GM23338 (cell line): ENCODE measurements at regions not wholly inside any gene's neighbourhood (a gene's known extent, or its start where the extent isn't known, plus 50 kb on each side); places are given as distances from the start of the nearest gene placed in this dataset.

ENCODE experiments used
- ATAC-seq: fragments of 200-7000 bp; cut with Tn5 transposase; 3 replicates; pipeline ENCODE4 v1.9.1; 2020
- DNase-seq: peaks from one replicate; pipeline ENCODE4 v3.0.0-alpha.2; 2015; ENCODE audit warnings: low spot score
- H2AFZ ChIP-seq: fragments of 200-600 bp; sonication (generic); 2 replicates; pipeline ENCODE4 v1.8.0; 2016; ENCODE audit warnings: antibody characterized with exemption, mild to moderate bottlenecking, moderate library complexity
- H3F3A ChIP-seq: fragments of 200-600 bp; sonication (generic); replicated peaks from 2 replicates; pipeline ENCODE4 v1.8.0; 2017; ENCODE audit warnings: antibody characterized with exemption, mixed run types, low read depth
- H3K27ac ChIP-seq: fragments of 200-600 bp; sonication (generic); 2 replicates; pipeline ENCODE4 v1.6.1; 2016; ENCODE audit warnings: low read depth
- H3K27me3 ChIP-seq: fragments of 200-600 bp; sonication (generic); 2 replicates; pipeline ENCODE4 v1.8.0; 2016; ENCODE audit warnings: mild to moderate bottlenecking, mixed run types, moderate library complexity; ENCODE audit not compliant: insufficient read depth
- H3K36me3 ChIP-seq: fragments of 200-600 bp; sonication (generic); 2 replicates; pipeline ENCODE4 v1.8.0; 2016; ENCODE audit warnings: mild to moderate bottlenecking; ENCODE audit not compliant: insufficient read depth
- H3K4me1 ChIP-seq: fragments of 200-600 bp; sonication (generic); 2 replicates; pipeline ENCODE4 v1.8.0; 2016; ENCODE audit warnings: mild to moderate bottlenecking, moderate library complexity; ENCODE audit not compliant: insufficient read depth
- H3K4me2 ChIP-seq: fragments of 200-600 bp; sonication (generic); 2 replicates; pipeline ENCODE4 v1.7.1; 2017; ENCODE audit warnings: mixed run types
- H3K4me3 ChIP-seq: fragments of 200-600 bp; sonication (generic); 2 replicates; pipeline ENCODE4 v1.6.1; 2016; ENCODE audit warnings: mixed run types
- H3K79me2 ChIP-seq: fragments of 200-600 bp; sonication (generic); replicated peaks from 2 replicates; pipeline ENCODE4 v1.8.0; 2017; ENCODE audit warnings: mild to moderate bottlenecking; ENCODE audit not compliant: insufficient read depth
- H3K9me2 ChIP-seq: fragments of 200-600 bp; sonication (generic); 2 replicates; pipeline ENCODE4 v1.8.0; 2017; ENCODE audit not compliant: insufficient read depth
- H4K20me1 ChIP-seq: fragments of 200-600 bp; sonication (generic); replicated peaks from 2 replicates; pipeline ENCODE4 v1.8.0; 2017; ENCODE audit warnings: mild to moderate bottlenecking; ENCODE audit not compliant: insufficient read depth
- H3K27ac Mint-ChIP-seq: 2 replicates; pipeline ENCODE4 v1.8.0; 2020; ENCODE audit warnings: inconsistent platforms, mild to moderate bottlenecking, moderate library complexity, mixed read lengths
- H3K27me3 Mint-ChIP-seq: 3 replicates; pipeline ENCODE4 v1.8.0; 2022; ENCODE audit warnings: low read depth, mild to moderate bottlenecking, moderate library complexity, mixed read lengths, inconsistent platforms; ENCODE audit not compliant: insufficient read depth, poor library complexity
- H3K36me3 Mint-ChIP-seq: 3 replicates; pipeline ENCODE4 v1.8.0; 2021; ENCODE audit warnings: low read depth, mild to moderate bottlenecking, inconsistent platforms, moderate library complexity, mixed read lengths
- H3K4me1 Mint-ChIP-seq: 3 replicates; pipeline ENCODE4 v1.8.0; 2020; ENCODE audit warnings: mild to moderate bottlenecking, inconsistent platforms, mixed read lengths
- H3K4me3 Mint-ChIP-seq: 3 replicates; pipeline ENCODE4 v1.8.0; 2021; ENCODE audit warnings: moderate library complexity, mild to moderate bottlenecking, inconsistent platforms, mixed read lengths
- H3K9me3 Mint-ChIP-seq: 3 replicates; pipeline ENCODE4 v1.8.0; 2020; ENCODE audit warnings: moderate library complexity, mild to moderate bottlenecking, inconsistent platforms, mixed read lengths
- CREB1 ChIP-seq: fragments of 250-450 bp; sonication (Bioruptor Pico); IDR thresholded peaks from 2 replicates; pipeline ENCODE4 v1.5.0; 2020; ENCODE audit warnings: low read depth, mild to moderate bottlenecking, moderate library complexity
- CTCF ChIP-seq, 2 experiments: fragments of 200-600 bp in 1 of 2; sonication (generic) in 1 of 2; conservative IDR thresholded peaks; 2 replicates each; pipeline versions ENCODE4 v1.5.1 to v1.6.1; 2016 to 2017; ENCODE audit warnings: antibody characterized with exemption in 2 of 2, low read depth in 2 of 2, mild to moderate bottlenecking in 2 of 2, moderate library complexity in 1 of 2
- EZH2 ChIP-seq: fragments of 200-600 bp; sonication (generic); IDR thresholded peaks from one replicate; pipeline ENCODE4 v1.8.0; 2017; ENCODE audit warnings: antibody characterized with exemption, mild to moderate bottlenecking, low read depth; ENCODE audit not compliant: unreplicated experiment
- EZH2phosphoT487 ChIP-seq: fragments of 200-600 bp; sonication (generic); IDR thresholded peaks from one replicate; pipeline ENCODE4 v1.8.1; 2018; ENCODE audit warnings: antibody characterized with exemption; ENCODE audit not compliant: unreplicated experiment
- JUNB ChIP-seq: IDR thresholded peaks from one replicate; pipeline ENCODE4 v1.6.1; 2016; ENCODE audit warnings: antibody characterized with exemption; ENCODE audit not compliant: unreplicated experiment
- NANOG ChIP-seq: IDR thresholded peaks from 2 replicates; pipeline ENCODE4 v1.6.1; 2016; ENCODE audit warnings: antibody characterized with exemption, borderline replicate concordance
- POLR2AphosphoS5 ChIP-seq: IDR thresholded peaks from 2 replicates; pipeline ENCODE4 v1.6.1; 2016; ENCODE audit warnings: antibody characterized with exemption, low read depth
- REST ChIP-seq: IDR thresholded peaks from one replicate; pipeline ENCODE4 v1.6.1; 2018; ENCODE audit warnings: antibody characterized with exemption; ENCODE audit not compliant: unreplicated experiment
- STAT1 ChIP-seq: IDR thresholded peaks from one replicate; pipeline ENCODE4 v1.6.1; 2016; ENCODE audit warnings: antibody characterized with exemption; ENCODE audit not compliant: unreplicated experiment
- ZNF114 ChIP-seq: fragments of 250-450 bp; sonication (Bioruptor Pico); IDR thresholded peaks from 2 replicates; pipeline ENCODE4 v1.5.0; 2020; ENCODE audit warnings: mild to moderate bottlenecking, moderate library complexity
- ZNF331 ChIP-seq: fragments of 250-450 bp; sonication (Bioruptor Pico); IDR thresholded peaks from 2 replicates; pipeline ENCODE4 v1.5.0; 2020; ENCODE audit warnings: low read depth, mild to moderate bottlenecking, moderate library complexity
- TF ChIP-seq, protein P1 (sequence below): IDR thresholded peaks from 2 replicates; pipeline ENCODE4 v1.6.1; 2016; ENCODE audit warnings: antibody characterized with exemption
- TF ChIP-seq, protein P2 (sequence below): fragments of 250-450 bp; sonication (Bioruptor Pico); IDR thresholded peaks from 2 replicates; pipeline ENCODE4 v1.5.0; 2020; ENCODE audit warnings: mild to moderate bottlenecking, moderate library complexity

- H3K36me3 ChIP-seq = no peaks in the 10 kb centered on the region; the same call in 1 of the 2 replicates
- Mint-ChIP-seq H3K9me3 (peaks cover 20% of the 10 kb centered on the region), H3K27me3 (no peaks in the 10 kb centered on the region), H3K4me3 (no peak overlapping the region), H3K4me1 (no peaks in the 10 kb centered on the region), H3K27ac (no peak overlapping the region), H3K36me3 (peaks cover 12% of the 10 kb centered on the region; the same call in 2 of the 3 replicates)
- ATAC-seq = no peak
- no peaks in the 10 kb centered on the region for H3K27me3 ChIP-seq
- H3K9me2 ChIP-seq = peaks cover 12% of the 10 kb centered on the region; the same call in 1 of the 2 replicates
- H3K4me1 ChIP-seq = no peaks in the 10 kb centered on the region
- no peak overlapping the region for H3K4me3 ChIP-seq
- H3K27ac ChIP-seq = no peak overlapping the region
- no peak overlapping the region for H2AFZ ChIP-seq
- DNase-seq = no peak
- H3K79me2 ChIP-seq = no peaks in the 10 kb centered on the region
- no peak overlapping the region for H3K4me2 ChIP-seq
- TF ChIP-seq STAT1 (no peak), POLR2AphosphoS5 (no peak), NANOG (no peak), ZNF331 (CRISPR knock-in tag) (no peak), CREB1 (CRISPR knock-in tag) (no peak), EZH2phosphoT487 (no peak), ZNF114 (no peak), EZH2 (no peak), REST (no peak), CTCF (conservative IDR thresholded peaks at IDR 0.05; ENCODE audit: low read depth in 2 of 2) (no peak), JUNB (no peak)
- TF ChIP-seq, protein P1, sequence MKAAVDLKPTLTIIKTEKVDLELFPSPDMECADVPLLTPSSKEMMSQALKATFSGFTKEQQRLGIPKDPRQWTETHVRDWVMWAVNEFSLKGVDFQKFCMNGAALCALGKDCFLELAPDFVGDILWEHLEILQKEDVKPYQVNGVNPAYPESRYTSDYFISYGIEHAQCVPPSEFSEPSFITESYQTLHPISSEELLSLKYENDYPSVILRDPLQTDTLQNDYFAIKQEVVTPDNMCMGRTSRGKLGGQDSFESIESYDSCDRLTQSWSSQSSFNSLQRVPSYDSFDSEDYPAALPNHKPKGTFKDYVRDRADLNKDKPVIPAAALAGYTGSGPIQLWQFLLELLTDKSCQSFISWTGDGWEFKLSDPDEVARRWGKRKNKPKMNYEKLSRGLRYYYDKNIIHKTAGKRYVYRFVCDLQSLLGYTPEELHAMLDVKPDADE = no peak
- TF ChIP-seq, protein P2, sequence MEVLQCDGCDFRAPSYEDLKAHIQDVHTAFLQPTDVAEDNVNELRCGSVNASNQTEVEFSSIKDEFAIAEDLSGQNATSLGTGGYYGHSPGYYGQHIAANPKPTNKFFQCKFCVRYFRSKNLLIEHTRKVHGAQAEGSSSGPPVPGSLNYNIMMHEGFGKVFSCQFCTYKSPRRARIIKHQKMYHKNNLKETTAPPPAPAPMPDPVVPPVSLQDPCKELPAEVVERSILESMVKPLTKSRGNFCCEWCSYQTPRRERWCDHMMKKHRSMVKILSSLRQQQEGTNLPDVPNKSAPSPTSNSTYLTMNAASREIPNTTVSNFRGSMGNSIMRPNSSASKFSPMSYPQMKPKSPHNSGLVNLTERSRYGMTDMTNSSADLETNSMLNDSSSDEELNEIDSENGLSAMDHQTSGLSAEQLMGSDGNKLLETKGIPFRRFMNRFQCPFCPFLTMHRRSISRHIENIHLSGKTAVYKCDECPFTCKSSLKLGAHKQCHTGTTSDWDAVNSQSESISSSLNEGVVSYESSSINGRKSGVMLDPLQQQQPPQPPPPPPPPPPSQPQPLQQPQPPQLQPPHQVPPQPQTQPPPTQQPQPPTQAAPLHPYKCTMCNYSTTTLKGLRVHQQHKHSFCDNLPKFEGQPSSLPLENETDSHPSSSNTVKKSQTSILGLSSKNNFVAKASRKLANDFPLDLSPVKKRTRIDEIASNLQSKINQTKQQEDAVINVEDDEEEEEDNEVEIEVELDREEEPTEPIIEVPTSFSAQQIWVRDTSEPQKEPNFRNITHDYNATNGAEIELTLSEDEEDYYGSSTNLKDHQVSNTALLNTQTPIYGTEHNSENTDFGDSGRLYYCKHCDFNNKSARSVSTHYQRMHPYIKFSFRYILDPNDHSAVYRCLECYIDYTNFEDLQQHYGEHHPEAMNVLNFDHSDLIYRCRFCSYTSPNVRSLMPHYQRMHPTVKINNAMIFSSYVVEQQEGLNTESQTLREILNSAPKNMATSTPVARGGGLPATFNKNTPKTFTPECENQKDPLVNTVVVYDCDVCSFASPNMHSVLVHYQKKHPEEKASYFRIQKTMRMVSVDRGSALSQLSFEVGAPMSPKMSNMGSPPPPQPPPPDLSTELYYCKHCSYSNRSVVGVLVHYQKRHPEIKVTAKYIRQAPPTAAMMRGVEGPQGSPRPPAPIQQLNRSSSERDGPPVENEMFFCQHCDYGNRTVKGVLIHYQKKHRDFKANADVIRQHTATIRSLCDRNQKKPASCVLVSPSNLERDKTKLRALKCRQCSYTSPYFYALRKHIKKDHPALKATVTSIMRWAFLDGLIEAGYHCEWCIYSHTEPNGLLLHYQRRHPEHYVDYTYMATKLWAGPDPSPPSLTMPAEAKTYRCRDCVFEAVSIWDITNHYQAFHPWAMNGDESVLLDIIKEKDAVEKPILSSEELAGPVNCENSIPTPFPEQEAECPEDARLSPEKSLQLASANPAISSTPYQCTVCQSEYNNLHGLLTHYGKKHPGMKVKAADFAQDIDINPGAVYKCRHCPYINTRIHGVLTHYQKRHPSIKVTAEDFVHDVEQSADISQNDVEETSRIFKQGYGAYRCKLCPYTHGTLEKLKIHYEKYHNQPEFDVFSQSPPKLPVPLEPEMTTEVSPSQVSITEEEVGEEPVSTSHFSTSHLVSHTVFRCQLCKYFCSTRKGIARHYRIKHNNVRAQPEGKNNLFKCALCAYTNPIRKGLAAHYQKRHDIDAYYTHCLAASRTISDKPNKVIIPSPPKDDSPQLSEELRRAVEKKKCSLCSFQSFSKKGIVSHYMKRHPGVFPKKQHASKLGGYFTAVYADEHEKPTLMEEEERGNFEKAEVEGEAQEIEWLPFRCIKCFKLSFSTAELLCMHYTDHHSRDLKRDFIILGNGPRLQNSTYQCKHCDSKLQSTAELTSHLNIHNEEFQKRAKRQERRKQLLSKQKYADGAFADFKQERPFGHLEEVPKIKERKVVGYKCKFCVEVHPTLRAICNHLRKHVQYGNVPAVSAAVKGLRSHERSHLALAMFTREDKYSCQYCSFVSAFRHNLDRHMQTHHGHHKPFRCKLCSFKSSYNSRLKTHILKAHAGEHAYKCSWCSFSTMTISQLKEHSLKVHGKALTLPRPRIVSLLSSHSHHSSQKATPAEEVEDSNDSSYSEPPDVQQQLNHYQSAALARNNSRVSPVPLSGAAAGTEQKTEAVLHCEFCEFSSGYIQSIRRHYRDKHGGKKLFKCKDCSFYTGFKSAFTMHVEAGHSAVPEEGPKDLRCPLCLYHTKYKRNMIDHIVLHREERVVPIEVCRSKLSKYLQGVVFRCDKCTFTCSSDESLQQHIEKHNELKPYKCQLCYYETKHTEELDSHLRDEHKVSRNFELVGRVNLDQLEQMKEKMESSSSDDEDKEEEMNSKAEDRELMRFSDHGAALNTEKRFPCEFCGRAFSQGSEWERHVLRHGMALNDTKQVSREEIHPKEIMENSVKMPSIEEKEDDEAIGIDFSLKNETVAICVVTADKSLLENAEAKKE (CRISPR knock-in tag) = no peak
- H3F3A ChIP-seq = no peaks in the 10 kb centered on the region
- no peaks in the 10 kb centered on the region for H4K20me1 ChIP-seq
Observed at GRCh38 chr16:65559846-65560245, 438.0 kb upstream of the CDH11 start.
